ENCODE measurements at regions not wholly inside any gene's neighbourhood (a gene's known extent, or its start where the extent isn't known, plus 50 kb on each side); places are given as distances from the start of the nearest gene placed in this dataset.

DNA sequence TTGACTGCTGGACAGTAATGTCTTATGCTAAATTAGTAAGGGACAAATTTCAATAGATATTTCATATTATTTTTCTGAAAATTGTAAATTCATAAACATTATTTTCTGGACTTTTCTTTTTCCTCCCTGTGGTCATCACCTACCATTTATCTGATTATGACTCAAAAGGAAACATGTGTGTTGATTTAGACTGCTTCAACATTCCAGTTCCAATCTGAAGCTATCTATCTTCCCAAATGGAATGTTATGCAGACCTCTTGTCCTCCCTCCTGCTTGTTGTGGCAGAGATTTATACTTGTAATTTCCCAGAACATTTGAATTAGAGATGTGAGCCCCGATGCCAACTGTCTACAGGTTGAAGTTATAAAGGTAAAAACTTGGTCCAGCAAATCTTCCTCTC, 803.4 kb downstream of the TUSC7 start:
- Histone ChIP-seq H3K36me3 (replicated peaks in 1 of 2) (no peaks in the 10 kb centered on the region), H3K4me1 (replicated peaks in 1 of 2) (no peaks in the 10 kb centered on the region), H3K27ac (no peak overlapping the region), H3K27me3 (no peaks in the 10 kb centered on the region), H3K9me3 (replicated peaks in 1 of 3) (no peaks in the 10 kb centered on the region), H3K4me3 (no peak overlapping the region)
- WGBS, 4 donors: 48 to 57% (median 55%) methylated on average over 1 of the region's 1 CpG
- TF ChIP-seq, protein P1, sequence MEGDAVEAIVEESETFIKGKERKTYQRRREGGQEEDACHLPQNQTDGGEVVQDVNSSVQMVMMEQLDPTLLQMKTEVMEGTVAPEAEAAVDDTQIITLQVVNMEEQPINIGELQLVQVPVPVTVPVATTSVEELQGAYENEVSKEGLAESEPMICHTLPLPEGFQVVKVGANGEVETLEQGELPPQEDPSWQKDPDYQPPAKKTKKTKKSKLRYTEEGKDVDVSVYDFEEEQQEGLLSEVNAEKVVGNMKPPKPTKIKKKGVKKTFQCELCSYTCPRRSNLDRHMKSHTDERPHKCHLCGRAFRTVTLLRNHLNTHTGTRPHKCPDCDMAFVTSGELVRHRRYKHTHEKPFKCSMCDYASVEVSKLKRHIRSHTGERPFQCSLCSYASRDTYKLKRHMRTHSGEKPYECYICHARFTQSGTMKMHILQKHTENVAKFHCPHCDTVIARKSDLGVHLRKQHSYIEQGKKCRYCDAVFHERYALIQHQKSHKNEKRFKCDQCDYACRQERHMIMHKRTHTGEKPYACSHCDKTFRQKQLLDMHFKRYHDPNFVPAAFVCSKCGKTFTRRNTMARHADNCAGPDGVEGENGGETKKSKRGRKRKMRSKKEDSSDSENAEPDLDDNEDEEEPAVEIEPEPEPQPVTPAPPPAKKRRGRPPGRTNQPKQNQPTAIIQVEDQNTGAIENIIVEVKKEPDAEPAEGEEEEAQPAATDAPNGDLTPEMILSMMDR (IDR thresholded peaks at IDR 0.05): no peak
- intact Hi-C loops (cut with DNase I): no loop called here
- no peak for DNase-seq

DNA sequence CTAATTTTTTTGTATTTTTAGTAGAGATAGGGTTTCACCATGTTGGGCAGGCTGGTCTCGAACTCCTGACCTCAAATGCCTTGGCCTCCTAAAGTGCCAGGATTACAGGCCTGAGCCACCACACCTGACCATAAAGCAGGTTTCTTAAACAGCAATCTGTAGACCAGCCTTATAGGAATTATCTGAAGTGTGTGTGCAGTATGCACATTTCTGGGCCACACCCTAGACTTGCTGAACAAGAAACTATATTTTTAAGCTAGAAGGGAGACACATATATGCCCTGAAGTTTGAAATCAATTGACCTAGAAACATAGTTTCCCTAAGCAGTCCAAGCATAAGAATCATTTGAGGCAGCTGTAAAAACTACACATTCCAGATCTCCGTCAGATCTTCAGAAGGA, 805.7 kb downstream of the TUSC7 start:
- Histone ChIP-seq H3K36me3 (replicated peaks in 1 of 2) (no peaks in the 10 kb centered on the region), H3K9me3 (replicated peaks in 1 of 3) (no peaks in the 10 kb centered on the region), H3K4me3 (no peak overlapping the region), H3K4me1 (replicated peaks in 1 of 2) (no peaks in the 10 kb centered on the region), H3K27me3 (no peaks in the 10 kb centered on the region), H3K27ac (no peak overlapping the region)
- TF ChIP-seq POLR2A (IDR thresholded peaks at IDR 0.05): no peak
- TF ChIP-seq, protein P1 (IDR thresholded peaks at IDR 0.05): no peak
- WGBS, 4 donors: 75 to 93% (median 86%) methylated on average over 2 of the region's 2 CpGs
- no peak for DNase-seq
- intact Hi-C loops (cut with DNase I): no loop called here

DNA sequence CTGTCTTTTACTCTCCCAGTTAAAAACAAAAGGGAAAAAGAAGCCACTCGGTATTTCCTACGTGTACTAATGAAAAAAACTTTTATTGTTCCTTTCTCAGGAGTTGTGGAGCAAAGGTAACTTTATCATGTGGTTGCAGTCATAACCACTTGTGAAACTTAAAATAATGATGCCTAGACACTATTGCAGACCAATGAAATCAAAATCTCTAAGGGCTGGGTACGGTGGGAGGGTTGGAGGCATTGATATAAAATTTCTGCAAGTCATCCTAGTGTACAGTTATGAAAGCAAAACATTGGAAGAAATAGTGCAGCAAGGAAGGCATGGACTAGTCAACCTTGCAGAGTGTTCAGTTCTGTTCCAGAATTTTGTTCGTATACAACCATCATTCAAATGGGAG, 808.8 kb downstream of the TUSC7 start:
- Histone ChIP-seq H3K4me3 (no peak overlapping the region), H3K27me3 (no peaks in the 10 kb centered on the region), H3K4me1 (replicated peaks in 1 of 2) (no peaks in the 10 kb centered on the region), H3K27ac (no peak overlapping the region), H3K9me3 (replicated peaks in 1 of 3) (no peaks in the 10 kb centered on the region), H3K36me3 (replicated peaks in 1 of 2) (no peaks in the 10 kb centered on the region)
- TF ChIP-seq, protein P1 (IDR thresholded peaks at IDR 0.05): no peak
- TF ChIP-seq POLR2A (IDR thresholded peaks at IDR 0.05): no peak
- WGBS, 4 donors: 73 to 80% (median 77%) methylated on average over 4 of the region's 4 CpGs
- DNase-seq: no peak
- intact Hi-C loops (cut with DNase I): no loop called here

DNA sequence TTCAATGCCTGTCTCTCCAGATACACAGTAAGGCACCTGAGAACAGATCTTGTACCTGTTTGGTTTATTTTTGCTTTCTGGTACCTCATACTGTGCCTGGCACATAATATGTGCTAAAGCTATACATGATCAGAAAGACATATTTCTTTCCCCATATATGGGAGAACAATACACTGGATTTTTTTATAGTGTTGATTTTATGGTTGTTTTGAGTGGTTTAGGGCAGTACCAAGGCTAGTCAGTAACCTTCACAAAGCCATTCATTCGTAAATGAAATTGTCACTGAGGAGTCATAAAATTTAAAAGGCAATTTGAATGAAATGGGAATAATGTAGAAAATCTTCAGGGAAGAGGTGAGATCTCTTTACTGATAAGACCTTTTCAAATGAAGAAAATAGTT, 810.2 kb downstream of the TUSC7 start:
- 42 to 56% (median 55%) methylated on average over 1 of the region's 1 CpG for WGBS, 4 donors
- TF ChIP-seq, protein P1 (IDR thresholded peaks at IDR 0.05): no peak
- no peak for TF ChIP-seq POLR2A (IDR thresholded peaks at IDR 0.05)
- Histone ChIP-seq H3K36me3 (replicated peaks in 1 of 2) (no peaks in the 10 kb centered on the region), H3K4me3 (no peak overlapping the region), H3K27me3 (no peaks in the 10 kb centered on the region), H3K9me3 (replicated peaks in 1 of 3) (no peaks in the 10 kb centered on the region), H3K4me1 (replicated peaks in 1 of 2) (no peaks in the 10 kb centered on the region), H3K27ac (no peak overlapping the region)
- no peak for DNase-seq
- intact Hi-C loops (cut with DNase I): no loop called here

Data from adrenal gland (tissue), 9 donors.